ENCODE measurements at regions not wholly inside any gene's neighbourhood (a gene's known extent, or its start where the extent isn't known, plus 50 kb on each side); places are given as distances from the start of the nearest gene placed in this dataset.

DNA sequence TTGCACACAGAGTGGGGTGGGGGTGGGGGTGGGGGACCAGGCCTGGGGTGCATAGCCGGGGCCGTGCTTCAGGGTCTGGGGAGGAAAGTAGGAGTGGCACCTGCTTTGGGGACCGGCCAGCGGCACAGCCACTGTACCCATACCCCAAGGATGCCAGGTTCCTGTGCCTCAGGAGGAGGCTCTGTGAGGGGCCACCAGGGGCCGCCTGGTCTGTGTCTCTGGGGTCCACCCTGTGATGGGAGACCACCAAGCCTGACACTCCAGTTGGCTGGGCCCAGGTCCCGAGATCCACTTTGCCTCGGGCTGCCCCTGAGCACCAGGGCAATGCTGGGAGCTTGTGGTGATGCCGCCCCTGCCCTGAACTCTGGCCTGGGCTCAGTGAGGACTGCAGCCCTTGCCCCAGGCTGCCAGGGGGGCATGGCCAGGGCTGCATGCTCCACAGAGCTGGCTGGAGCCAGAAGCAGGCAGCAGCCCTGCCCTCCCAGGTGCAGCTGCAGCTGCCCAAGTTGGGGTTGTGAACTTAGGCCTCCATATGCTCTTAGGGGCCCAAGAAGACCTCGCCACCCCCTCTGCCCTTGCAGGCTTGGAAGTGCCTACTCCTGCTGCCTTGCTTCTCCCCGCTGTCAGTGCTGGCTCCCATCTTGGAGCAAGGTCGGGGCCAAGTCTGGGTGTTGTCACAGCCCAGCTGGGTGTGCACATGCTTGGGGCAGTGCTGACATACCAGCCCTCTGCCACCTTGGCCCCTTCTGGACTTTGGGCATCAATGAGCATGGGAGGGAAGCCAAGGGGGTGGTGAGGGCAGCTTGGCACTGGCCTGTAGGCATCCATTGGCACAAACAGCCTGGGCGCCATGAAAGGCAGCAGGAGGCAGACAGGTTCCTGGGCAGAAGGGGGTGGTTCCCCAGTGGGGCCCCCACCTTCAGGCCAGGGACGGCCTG lies 123.3 kb upstream of the THY1 start:
- DNase-seq (ENCODE audit: low read depth), result no peak

DNA sequence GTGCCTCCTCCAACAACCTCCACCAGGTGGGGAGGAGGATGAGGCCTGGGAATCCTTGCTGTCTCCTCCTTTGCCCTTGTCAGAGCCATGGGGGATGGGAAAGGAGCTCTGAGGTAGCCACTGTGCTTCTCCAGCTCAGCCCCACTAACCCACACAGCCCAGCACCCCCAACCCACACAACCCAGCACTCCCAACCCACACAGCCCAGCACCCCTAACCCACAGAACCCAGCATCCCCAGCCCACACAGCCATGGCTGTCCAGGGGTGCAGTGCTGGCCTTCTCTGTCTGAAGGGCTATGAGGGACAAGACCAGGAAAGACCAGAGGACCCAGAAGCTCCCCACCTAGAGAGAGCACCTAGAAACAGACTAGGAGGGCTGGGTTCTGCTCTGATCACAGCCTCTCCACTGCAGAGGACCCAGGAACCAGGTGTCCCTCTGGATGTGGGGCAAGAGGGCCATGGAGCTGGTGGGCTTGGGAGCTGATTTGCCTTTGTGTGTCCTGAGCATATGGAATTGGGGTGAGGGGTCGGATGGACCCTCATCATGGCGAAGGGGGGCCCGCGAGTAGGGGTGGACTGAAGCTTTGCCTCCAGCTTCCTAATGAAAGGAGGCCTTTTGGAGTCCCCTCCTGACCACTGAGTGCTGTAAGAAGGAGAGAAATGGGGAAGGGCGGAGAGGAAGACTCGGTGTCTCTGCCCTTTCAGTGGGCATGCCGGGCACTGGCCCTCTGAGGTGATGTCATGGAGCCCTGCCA lies 117.6 kb upstream of the THY1 start:
- no peak for DNase-seq (ENCODE audit: low read depth)

DNA sequence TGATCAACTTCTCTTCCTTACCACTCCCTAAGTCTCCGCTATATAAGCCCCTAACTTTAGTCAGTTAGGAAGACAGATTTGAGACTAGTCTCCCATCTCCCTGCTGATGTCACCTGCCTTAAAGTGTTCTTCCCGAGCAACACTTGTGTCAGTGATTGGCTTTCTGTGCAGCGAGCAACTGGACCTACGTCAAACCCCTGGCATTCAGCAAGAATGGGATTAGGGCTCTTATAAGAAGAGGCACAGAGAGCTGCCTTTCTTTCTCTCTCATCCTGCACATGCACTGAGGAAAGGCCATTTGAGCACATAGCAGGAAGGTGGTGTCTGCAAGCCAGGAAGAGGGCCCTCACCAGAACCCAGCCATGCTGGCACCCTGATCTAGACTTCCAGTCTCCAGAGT lies 116.6 kb upstream of the THY1 start:
- no peak for DNase-seq (ENCODE audit: low read depth)

DNA sequence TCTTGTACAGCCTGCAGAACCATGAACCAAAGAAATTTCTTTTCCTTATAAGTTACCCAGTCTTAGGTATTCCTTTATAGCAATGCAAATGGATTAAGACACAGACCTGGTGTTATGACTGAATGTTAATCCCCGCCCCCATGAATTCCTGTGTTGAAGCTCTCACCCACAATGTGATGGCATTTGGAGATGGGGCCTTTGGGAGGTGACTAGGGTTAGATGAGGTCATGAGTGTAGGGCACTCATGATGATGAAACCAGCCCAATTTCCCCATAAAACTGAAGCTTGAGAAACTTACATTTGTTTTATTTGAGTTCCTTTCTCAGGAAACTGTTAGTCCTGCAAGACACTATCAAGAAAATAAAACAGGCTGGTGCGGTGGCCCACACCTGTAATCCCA lies 115.8 kb upstream of the THY1 start:
- peak; percentile 25 for DNase-seq (ENCODE audit: low read depth)

DNA sequence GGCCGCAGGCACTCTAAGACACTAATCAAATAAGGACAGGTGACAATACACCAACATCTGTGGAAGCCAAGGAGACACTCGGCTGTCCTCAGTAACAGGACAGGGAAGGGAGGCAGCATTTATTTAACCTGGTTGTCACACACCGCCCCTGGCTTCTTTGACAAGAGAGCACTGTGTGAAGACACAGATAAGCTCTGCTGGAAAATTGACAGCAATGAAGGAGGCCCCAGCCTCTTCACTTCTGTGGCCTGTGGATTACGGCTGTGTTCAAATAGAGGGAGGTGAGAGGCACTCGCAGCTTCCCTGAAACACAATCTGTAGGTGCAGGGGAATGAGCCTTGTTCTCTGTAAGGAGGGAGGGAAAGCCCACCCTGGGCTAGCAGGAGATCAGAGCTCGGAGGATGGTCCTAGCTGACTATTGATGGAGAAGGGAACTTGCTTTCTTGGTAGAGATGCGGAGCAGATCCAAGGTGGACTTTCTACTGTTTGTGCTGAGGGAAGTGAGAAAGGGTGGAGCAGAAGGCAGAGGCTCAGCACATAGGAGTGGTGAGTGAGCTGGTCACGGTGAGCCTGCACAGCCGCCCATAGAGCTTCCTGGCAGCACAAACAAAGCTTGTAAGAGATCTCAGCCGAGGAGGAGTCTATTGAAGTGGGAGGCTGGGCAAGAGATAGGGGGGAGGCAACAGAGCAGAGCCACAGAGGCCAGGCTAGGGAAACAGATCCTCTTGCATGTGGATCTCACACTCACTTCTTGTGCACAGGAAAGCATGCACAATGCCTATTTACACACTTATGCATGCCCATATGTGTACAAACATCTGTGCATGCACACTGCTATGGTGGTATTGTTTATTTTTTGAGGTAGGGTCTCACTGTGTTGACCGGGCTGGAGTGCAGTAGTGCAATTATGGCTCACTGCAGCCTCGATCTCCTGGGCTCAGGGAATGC lies 114.6 kb upstream of the THY1 start:
- no peak for DNase-seq (ENCODE audit: low read depth)

DNA sequence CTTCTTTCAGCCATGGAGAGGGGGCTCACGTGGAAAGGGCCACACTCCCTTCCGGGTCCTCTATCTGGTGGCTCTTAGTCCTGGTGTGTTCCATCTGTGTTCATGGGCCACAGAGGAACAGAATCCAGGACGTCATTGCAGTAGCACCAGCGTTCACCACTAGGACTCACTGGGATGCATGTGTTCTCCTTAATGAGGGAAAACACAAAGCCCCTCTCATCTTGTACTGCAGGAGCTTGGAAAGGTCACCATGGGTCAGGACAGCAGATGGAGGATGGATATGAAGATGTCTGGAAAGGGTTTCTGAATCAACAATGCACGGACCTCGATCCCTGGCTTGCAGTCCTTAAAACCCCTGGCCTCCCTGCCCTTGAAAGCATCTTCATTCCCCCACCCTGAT lies 113.8 kb upstream of the THY1 start:
- no peak for DNase-seq (ENCODE audit: low read depth)

DNA sequence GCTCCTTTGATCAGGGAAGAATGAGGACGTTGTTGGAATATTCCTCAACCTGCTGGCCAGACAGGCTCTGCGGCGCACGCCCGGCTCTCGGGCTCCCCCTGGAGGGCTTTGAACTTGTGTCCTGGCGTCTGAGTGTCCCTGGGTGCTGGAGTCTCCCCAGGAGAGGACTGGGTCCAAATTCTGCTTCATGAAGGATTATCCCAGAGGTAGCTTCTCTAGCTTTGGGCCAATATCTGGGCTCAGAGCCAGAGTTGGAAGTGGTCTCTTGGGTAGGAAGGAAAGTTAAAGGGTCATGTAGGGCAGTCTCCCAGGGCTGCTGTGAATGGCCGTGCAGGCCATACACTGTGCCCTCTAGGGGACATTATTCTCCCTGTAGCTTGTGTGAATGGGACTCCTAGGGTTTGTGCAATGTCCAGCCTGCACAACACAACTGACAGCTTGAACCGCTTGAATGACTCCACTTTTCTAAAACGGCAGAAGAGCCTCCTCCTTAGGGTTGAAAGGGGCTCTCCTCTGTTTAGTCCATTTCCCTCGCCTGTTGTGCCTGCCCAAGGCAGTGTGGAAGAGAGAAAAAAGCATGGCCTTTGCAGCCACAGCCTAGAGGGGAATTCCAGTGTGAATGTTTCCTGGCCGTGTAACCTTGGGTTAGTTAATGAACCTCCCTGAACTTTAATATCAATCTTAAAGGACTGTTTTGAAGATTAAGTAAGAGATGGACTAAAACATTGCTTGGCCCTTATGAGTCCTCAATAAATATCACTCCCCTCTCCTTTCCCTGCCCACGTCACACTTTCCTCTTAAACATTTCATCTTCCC lies 111.2 kb upstream of the THY1 start:
- DNase-seq (ENCODE audit: low read depth), result peak; percentile 36

DNA sequence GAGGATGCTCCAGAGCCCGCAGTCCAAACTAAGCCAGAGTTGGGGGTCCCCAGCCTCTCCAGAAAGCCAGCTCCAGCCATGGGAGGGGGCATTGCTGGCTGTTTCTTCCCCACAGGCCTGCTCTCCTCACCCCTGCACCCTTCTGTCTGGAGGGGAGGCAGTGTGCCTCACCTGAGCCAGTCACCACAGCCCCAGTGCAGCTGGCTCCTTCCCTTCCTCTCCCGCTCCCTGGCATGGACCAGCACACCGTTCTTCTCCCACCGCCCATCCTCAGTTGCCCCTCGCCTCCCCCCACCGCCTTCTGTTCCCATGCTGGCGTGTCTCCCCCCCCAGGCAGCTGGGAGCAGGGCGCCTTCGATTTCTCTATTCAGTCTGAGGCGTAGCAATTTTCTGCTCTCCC lies 110.5 kb upstream of the THY1 start:
- no peak for DNase-seq (ENCODE audit: low read depth)

DNA sequence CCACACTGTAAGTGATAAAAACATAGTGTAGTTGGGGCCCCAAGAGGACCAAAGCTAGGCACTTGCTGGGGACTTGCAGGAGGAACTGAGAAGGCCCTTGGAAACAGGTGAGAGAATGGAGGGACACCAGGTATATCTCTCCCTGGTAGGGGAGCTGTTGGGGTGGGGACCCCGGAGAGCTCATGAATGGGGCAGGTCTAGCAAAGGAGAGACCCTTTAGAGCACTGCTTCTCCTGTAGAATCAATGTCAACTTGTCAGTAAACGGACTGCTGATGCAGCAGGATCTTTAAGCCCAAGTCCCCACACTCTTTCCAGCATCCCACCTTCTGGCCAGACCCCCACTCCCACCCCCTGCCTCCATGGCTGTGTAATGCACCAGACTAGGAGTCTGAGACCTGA lies 109.6 kb upstream of the THY1 start:
- DNase-seq (ENCODE audit: low read depth), result no peak

DNA sequence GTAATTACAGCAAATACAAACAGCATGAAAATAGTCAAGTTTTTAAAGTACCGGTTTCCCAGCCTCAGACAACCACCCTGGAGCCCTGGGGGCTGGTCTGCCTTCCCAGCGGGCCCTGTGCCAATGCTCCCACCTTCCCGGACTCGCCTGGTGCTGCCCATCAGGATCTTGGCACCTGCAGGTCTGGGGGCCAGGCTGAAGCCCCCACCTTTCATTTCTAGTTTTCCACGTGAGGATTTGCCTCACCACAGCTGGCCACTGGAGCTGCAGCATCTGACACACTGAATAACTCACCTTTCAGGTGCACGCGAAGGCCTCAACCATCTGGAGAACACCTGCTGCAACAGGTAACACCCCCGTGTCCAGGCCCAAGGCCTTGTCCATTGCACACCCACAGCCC lies 108.7 kb upstream of the THY1 start:
- no peak for DNase-seq (ENCODE audit: low read depth)

DNA sequence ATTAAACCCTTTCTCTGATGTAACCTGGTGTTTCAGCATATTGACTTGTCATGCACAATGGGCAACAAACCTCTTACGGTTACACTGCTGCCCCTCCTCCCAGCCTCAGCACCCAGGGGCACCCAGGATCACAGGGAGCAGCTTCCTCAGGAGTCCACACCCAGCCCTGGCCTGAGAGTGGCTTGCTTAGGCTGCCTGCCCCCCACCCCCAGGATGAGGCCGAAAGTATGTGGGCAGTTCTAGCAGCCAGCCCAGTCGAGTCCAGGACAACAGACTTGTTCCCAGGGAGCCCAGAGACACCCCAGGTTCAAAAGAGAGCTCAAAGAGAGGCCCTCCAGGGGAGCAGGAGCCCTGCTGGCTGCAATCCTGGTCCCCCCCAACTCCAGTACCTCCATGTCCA lies 108.1 kb upstream of the THY1 start:
- no peak for DNase-seq (ENCODE audit: low read depth)

DNA sequence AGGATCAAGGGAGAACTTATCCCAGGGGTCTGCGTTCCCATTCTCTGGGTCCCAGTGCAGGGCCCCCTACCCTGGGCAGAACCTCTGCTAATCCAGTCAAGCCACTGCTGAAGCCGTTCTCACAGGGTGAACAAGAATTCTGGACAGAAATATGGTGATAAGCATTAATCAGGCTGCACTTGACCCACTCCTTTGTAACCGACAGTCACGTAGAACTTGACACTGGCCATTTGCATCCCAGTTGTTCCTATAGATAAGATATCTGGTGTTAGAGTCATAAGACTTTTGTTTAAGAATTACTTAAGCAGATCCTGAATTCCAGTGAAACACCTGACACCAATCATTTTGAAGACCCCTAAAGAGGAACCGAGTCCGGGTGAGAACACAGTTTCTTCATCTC lies 107.5 kb upstream of the THY1 start:
- DNase-seq (ENCODE audit: low read depth), result no peak

DNA sequence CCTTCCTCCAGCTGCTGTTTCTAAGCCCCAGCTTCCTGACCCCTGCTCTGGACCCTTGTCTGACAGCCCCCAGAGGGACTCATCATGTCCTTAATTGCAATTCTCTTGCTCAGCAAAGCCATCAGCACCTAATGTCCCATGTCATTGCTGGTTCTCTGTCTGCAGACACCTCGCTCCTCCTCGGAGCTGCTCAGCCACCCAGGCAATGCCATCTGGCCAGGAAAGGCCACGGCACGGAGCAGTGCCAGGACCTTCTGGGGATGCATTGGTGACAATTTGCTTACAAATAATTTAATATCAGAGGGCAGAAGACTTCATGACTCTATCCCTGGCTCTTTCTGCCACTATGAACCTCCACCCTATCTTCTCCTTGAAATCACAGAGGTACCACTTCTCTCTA lies 107.0 kb upstream of the THY1 start:
- DNase-seq (ENCODE audit: low read depth), result no peak

DNA sequence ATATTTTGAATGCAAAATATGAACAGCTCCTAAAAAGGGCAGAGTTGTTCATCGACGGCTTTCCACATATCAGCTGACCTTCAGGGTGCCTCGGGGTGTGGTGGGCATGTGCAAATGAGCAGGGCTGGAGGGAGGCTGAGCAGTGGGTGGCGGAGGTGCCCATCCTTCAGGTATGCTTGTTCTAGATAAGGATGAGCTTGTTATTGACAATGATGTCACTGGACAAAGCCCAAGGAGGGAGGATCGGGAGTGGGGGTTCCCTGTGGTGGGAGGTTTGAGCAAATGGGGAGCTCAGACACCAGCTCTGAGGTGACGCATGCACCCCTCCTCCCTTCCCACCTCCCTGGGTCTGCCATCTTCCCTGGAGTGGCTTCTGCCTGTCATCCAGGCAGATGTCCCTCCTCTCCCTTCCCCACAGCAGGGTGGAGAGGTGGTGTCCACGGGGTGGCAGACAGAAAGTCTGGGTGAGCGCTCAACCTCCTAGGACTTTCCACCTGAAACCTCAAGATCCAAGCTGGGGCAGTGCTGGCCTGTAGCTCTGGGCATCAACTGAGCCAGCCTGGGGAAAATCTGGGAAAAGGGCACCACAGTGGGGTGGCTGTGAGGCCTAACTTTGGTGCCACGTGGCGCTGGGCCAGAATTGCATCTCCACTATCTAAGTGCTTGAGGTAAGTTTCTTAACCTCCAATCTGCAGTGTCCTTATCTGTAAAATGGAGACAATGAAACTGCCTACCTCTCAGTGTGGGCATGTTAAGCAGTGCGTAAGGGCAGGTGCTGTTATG lies 106.3 kb upstream of the THY1 start:
- no peak for DNase-seq (ENCODE audit: low read depth)

DNA sequence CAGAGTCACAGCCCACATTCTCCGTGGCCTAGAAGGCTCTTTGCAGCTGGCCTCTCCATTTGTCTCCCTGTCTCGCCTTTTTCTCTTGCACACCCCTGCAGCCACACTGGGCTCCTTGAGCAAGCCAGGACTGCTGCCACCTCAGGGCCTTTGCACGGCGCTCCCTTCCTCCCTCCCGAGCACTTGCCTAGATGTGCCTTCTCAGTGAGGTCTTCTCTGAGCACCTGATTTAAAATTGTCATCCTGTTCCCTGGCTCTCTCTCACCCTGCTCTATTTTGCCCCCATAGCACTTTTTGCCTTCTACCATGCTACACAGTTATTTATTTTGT lies 102.9 kb upstream of the THY1 start:
- no peak for DNase-seq (ENCODE audit: low read depth)

DNA sequence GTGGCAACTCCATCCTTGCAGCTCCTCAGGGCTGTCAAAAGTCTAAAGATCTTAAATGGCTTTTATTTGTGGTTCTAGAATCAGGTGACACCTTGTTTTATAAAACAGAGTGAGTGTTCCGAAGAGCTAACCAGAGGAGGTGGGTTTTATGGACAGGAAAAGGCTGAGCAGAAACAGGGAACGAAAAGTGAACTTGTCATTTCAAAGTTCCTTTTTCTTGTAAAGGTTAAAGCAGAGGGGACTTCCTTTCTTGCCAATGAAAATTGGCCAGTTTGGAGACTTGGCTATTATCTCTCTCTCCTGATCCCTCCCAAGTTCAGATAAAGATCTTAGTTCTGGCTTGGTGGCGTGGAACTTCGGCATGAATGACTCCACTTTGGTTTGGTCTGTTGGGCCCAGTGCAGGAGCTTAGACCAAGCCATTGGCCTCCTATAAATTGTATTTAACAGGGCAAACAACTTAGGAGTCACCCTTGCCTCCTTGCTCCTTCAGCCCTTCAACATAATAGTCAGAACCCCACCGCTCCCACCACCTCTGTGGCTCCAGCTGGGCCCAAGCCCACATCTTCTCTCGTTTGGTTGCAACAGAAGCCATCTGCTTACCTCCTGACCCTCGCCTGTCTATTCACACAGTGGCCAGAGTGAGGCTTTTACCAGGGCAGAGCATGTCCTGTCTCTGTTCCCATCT lies 102.4 kb upstream of the THY1 start:
- no peak for DNase-seq (ENCODE audit: low read depth)

DNA sequence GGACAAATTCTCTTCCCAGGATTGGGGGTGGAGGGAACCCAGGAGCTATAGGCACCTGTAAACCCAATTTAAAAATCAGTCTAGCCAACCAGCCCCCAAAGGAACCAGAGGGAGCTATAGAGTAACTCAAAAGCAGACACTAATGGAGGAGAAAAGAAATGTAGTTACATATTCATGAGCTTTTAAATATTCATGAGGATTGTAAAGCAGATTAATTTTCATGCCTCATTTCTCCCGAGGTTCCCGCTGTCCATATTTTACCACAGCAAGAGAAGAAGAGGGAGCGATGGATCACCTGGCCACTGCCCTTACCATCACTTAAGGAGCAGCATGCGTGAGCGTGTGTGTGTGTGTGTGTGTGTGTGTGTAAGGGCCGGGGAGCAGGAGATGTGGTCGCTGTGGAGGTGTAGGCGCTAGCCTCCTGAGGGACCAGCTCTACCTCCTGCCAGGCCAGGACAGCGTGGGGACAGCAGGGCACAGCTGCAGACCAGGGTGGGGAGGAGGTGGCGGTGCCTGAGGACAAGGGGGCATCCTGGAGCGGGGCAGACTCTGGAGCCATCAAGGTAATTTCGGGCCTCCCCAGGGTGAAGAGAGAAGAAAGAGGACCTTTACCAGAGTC lies 100.7 kb upstream of the THY1 start:
- no peak for DNase-seq (ENCODE audit: low read depth)

DNA sequence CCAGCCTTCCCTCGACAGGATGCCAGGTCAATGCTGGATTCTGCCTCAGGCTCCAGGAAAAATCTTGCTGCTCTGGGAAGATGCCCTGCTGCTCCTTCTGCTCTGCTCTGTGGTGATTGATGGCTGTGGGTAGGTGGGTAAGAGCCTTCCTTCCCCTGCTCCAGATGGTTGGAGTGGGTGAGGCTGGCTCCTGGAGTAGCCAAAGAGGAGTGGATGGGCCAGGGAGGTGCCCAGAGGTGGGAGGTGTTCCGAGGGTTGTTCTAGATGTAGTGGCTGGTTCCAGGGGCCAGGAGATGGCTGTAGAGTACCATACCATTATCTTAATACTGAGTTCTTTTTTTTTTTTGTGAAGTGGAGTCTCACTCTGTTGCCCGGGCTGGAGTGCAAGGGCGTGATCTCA lies 99.6 kb upstream of the THY1 start:
- DNase-seq (ENCODE audit: low read depth), result no peak

DNA sequence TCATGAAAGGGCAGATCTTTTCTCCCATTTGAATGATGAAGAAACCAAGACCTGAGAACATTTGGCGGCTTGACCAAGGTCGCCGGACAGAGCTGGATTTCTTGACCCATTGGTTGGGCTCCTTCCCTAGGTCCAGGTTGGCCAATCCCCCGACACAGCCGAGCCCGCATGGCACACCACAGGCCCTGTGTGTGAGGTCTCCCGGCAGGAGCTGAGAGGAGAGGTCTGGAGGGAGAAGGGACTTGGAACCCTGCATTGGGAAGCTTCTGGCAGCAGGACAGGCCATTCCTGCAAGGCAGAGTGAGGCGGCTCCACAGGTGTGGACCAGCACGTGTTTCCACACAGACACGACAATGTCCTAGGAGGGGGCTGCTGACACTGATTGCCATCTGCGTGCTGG lies 98.6 kb upstream of the THY1 start:
- DNase-seq (ENCODE audit: low read depth), result no peak

DNA sequence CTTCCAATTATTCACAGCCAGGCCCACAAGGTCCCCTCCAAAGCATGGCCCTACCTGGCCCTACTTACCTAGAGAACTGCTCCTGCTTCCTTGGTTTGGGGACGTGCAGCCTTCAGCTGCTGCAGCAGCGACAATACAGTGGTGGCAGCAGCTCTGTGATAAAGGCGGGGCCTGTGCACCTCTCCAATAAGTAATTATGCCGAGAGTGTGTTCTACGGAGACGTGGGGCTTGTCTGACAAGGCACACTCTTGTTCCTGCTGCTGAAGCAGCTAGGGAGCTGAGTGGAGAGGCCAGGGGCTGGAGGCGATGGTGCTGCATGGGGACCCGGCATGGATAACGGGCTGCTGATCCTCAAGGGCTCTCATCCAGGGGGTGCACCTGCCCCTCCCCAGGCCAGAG lies 98.0 kb upstream of the THY1 start:
- DNase-seq (ENCODE audit: low read depth), result no peak
